GM19395 (cell line): ENCODE measurements at regions not wholly inside any gene's neighbourhood (a gene's known extent, or its start where the extent isn't known, plus 50 kb on each side); places are given as distances from the start of the nearest gene placed in this dataset.

Experiments
- ATAC-seq: cut with Tn5 transposase; IDR thresholded peaks from one replicate; pipeline ENCODE4 v1.9.1; 2021; ENCODE audit warnings: mild to moderate bottlenecking, moderate library complexity; ENCODE audit not compliant: unreplicated experiment

DNA sequence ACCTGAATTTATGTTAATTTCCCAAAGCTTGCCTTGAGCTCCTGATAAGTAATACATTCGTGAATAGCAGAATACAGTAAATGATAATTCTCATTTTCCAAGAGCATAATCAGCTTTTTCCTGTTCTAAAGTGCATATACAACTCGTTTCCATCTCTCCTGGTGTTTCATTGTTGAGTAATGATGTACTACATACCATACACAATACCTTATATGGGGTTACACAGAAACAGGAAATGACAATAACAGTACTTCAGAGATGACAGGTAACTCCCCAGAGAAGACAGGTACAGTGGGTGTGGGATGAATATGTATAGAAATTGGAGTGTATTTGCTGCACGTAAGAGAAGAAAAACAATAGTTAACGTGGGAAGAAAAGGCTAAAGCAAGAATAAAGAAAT is 287.1 kb downstream of the TENT4A start:
- ATAC-seq: no peak

DNA sequence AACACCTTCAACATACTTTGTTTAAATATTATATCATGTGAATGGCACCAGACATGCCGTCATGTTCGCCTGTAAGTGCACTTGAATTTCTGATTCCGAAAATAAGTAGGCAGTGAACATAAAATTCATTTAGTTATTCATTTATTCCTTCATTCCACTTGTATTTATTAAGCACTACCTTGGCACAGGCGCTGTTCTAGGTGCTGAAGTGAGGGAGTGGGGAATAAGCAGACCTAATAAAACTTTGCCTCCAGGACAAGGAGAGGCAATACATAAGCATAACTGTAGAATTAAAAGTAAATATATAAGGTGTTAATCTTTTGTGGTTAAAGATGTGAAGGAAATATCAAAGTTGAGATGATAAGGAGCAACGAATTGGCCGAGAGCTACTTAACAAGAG is 297.4 kb downstream of the TENT4A start:
- no peak for ATAC-seq

DNA sequence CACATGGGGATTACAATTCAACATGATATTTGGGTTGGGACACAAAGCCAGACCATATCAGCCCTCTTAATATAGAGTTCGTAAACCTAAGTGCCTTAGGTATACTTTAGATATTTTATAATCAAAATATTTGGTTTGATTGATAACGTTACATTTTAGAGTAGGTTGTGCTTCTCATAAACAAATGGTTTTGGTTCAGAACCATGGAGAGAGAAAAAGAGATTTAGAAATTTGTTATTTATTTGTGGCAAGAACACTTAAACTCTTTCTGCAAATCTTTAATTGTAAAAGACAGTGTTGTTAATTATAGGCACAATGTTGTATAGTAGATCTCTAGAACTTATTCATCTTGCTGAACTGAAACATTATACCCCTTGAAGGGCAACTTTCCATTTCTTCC is 298.8 kb downstream of the TENT4A start:
- ATAC-seq: no peak

DNA sequence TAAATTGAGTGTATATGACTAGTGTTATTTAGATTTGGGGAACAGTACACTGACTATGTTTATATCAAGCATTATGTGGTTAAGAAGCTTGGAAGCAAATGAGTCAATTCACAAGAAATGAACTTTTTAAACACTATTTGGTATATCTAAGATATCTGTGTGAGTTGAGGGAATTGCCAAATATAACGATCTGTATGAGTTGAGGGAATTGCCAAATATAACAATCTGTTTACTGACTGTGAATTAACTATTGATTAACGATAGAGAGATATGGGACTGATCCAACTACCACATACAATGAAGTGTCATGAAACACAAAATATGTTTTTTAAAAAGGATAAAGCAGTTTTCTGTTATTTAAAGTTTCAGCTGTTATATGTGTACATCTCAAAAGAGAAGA is 301.4 kb downstream of the TENT4A start:
- ATAC-seq: no peak

DNA sequence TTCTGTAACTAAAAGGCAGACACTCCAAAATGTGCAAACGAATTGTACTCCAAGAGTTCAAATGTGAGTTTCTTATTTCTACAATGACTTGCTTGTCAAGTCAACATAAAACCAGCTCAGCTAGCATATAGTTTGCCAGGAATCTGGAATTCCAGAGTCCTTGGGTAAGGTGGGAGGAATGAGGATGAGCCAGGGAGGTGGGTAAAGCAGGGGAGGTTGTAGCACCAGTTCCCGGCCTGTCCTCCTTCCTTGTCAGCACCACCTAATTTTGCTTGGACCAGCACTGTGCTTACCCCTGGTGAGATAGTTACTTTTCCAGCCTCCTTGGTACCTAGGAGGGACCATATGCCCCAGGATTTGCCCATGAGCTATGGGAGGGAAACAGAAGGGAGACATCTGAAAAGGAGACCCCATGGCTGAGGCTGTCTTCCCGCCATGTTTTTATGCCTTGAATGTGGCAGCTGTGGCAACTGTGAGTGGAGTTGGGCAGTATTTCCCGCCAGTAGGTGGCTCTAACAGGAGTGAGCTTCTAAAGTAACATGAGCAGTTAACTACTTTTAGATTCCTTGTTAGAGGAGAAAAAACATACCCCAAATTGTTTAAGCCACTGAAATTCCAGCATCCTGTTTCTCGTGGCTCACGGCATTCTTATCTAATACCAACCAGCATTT is 302.5 kb downstream of the TENT4A start:
- no peak for ATAC-seq

DNA sequence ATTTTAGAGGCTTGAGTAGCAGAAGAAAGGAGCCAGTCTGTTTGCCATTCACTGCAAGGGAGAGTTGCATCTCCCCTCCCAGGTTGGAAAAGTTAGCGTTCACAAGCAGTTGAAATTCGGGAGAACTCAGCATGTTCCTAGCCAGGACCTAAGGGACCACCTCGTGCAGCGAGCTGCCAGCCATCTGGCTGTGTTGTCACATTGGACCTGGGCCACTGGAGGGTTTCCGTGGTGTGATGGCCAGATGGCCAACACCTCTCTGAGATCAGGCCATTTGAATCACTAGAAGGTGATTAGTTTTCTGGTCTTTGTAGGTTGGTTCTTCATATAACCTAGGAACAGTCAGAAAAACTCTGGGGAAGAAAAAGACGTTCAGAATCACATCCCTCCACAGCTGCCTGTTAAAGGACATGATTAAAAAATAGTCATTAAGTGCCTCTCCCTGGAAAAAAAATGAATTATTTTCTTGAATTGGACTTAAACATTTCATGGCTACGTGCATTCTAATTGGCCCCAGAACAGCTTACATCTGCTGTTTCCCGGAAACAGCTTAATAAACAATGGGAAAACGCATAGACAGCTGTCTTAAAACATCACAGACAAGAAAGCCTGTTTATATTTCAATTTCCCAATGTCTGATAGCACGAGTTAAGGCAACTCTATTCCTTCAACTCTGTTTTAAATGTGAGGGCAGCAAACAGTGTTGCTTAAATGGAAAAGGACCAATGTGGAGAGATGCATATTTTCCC is 303.9 kb downstream of the TENT4A start:
- ATAC-seq: no peak

DNA sequence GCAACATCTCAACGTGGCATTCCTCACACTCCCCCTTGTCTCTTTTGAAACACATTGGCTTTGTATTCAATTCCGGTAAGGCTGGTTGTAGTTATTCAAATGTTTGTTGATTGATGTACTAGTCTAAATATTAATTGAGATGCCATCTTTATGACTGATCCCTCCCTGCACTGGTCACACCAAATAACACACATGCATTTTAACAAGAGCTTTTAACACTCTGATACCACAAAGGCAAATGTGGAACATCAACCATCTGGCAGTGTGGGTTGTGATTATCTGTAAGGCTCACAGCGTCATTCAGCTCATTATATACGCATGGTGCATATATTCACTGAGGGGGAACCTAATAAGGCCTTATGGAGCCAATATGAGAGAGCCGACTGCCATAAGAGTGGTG is 305.0 kb downstream of the TENT4A start:
- ATAC-seq: no peak

DNA sequence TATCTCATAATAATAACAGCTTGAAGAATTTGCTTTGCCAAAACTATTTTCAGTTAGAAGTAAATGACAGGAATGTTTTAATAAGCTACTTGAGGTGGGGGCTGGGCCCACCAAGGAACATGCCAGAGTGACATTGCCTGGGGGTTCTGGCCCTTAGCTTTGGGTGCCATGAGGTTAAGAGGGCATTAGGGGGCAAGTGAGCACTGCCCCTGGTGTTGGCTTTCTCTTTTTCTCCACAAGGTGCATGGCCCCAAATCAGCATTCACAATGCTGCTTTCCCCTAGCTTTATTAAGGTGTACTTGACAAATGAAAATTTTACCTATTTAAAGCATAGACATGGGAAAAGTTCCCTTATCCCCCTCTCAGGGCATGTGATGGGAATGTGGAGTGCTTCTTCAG is 305.4 kb downstream of the TENT4A start:
- no peak for ATAC-seq

DNA sequence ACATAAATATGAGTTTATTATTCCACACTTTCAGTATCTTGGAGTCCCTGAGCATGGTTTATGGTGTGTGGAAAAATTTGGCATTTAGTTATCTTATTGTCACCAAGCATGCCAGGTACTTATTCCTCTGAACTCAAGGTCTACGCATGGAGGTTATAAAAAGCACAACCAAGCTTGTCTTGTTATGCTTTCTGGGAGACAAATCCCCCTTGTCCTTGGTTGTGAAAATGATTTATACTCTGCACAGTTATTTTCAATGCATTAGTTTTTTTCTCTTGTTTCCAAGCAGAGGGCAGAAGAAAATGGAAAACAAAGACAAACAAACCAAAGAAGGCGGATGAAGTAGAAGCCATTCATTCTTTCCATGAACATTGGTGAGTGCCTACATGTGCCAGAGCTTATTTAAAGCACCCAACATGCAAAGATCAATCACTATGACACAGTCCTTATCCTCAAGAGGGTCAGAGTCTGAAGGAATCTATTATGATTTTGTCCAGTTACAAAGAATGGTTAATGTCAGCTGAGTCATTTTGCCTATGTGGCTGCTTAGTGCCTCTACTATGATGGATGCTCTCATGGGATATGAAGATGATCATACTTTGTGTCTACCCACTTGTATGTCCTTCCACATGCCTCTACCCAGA is 323.1 kb downstream of the TENT4A start:
- no peak for ATAC-seq

DNA sequence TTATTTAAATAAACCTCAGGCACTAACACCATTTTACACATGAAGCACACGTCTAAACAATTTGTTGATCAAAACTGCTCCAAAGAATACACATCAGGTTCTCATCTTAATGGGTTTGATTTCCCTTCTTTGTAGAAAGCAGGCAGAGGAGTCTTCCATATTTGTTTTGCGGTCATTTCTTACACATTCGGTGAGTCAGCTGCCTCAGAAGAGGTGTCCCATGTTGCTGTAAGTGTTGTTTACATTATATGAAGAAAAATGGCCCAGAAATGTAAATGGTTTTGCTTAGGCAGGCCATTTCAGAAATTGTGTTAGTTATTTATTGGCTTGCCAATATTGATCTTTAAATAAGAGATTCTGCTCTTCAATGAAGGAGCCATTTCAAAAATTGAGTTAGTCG is 325.8 kb downstream of the TENT4A start:
- no peak for ATAC-seq

DNA sequence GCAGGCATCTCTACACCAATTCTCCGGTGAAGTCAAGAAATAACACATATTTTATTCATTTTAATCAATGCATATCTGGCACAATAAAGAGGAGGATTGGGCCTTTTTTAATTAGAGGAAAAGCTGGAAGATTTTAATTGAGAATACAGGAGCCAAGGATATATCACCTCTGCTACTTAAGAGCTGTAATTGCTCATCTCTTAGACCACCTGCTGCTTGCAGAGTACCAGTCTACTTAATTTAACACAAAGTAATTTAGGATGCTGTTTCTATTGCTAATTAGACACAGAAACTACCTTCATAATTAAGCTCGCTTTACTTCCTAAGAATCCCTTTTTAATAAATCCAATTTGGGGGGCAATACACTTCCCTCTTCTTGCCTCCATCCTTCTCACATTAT is 326.9 kb downstream of the TENT4A start:
- ATAC-seq: no peak

DNA sequence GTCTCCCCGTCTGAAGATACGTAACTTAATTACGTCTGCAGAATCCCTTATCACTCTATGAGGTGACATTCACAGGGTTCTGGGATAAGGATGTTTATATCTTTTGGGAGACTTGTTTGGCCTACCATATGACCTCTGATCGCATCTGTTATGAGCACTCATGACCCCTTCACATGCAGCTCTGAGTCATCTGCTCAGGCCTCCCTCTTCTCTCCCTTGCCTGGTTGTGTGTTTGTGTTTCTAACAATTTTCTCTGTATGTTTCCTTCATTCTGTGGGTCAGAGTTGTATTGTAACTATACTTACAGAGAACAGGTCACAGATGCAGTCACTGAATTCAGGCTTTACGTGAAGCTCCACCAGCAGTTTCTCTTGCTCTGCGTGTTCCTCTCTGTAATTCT is 330.6 kb downstream of the TENT4A start:
- ATAC-seq: no peak

DNA sequence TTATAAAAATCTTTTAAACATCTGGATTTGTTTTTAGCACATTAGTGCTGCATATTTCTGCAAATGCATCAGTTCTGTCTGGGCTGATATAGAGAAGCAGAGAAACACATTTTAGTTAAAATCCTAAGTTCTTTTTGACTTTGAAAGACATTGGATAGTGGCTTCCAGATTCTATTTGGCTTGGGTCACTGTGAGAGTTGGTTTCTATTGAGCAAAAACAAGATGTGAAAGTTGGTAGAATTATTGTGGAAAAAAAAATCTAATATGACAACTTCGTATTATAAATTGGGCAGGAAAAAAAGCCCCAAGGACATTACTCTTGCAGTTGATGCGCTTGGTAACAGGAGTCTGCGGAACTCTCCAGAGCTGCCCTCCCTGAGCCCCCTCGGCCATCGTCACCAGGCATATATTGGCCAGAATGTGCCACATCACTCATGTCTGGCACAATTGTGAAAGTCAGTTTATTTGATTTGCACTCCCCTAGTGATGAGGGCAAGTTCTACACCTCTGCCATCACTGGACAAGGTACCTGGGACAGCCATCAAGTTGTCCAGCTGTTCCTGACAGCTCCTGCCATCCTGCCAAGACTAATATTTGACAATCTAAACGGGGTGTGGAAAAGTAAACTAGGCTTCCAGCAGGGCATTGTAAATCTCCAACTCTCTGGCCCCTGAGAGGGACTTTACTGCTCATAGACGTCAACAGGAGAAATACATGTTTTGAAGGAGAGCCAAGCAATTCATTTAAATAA is 334.5 kb downstream of the TENT4A start:
- ATAC-seq: no peak

DNA sequence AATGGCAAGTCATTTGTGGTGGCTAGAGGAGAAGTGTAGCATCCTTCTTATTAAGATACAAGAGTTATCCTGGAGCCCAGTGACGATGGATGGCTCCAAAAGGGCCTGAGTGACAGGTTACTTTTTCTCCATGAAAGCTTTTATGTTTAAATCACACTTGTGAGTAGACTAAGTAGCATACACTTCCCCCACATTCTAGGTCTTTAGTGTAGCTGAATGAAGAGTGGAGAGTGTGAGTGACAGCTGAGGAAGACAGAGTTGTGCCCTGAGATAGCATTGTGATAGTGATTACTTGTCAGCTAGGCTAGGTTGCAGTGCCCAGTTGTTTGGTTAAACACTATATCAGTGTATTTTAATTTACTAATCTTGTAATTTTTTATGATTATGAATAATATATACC is 337.8 kb downstream of the TENT4A start:
- ATAC-seq: no peak

DNA sequence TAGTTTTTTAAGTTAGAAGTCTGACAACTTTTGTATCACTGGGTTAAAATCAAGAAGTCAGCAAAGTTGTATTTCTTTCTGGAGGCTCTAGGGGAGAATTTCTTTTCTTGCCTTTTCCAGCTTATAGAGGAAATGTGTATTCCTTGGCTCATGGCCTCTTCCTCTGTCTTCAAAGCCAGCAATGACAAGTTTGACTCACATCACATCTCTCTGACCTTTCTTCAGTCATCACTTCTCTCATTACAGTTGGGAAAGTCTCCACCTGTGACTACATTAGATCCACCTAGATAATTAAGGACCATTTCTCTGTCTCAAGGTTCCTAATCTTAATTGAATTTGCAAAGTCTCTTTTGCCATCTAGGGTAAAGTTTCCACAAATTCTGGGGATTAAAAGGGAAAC is 339.9 kb downstream of the TENT4A start:
- no peak for ATAC-seq

DNA sequence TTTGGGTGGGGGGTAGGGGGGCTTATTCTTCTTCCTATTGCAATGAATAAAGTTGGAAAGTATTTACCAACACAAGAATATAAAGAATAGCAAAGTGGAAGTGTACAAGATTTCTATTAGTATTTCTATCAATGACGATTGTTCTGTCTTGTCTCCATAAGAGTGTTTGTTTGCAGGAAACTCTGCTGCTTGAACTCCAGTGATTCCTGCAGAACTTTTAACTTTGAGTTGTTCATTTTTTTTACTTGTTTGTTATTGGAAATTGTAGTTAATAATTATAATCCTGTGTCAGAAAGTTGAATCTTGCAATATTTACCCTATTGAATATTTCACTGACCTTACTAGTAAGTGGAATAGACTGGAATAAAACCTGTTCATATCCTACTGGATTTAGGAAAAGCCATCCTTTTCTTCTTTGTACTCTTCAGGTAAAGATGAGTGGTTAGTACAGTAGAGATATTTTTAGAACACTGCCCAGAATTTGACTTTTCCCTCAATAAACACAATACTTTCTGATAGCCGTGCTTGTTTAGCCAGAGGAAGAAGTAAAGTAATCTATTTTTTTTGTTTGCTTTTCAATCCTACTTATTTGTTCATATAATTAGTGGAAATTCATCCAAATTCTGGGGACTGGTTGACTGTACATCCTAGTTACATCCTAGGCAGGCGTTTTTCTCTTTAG is 340.4 kb downstream of the TENT4A start:
- no peak for ATAC-seq

DNA sequence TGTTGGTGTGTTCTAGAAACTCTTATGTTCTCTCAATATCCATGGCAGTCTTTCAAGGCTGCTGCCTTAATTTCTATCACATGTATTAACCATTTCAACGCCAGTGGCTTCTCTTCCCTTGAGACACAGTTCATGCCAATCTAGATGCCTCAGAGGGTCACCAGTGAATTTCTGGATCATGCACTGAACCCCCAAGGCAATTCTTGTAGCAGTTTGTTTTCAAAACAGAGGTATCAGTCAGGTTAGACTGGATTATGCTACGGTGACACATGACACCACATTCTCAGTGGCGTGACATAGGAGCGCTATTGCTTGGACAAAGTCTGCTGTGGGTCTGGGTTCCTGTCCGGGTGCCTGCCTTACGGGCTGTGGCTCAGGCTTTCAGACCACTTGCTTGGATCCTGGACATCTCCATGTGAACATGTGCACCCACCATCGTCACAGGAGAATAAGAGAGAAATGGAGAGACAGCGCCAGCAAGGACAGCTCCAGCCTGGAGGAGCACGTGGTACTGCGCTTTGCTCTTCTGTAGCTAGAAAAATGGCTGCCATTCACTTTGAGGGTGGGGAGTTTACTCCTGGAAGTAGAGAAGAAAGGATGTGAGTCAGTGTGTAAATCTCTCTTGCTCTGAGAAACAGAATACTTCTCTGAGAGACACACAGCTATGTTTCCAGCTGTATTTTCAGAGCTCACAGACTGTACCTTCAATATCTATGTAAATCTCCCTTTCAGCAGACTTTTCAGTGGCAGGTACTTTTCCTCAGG is 329.3 kb upstream of the ADCY2 start:
- ATAC-seq: no peak

DNA sequence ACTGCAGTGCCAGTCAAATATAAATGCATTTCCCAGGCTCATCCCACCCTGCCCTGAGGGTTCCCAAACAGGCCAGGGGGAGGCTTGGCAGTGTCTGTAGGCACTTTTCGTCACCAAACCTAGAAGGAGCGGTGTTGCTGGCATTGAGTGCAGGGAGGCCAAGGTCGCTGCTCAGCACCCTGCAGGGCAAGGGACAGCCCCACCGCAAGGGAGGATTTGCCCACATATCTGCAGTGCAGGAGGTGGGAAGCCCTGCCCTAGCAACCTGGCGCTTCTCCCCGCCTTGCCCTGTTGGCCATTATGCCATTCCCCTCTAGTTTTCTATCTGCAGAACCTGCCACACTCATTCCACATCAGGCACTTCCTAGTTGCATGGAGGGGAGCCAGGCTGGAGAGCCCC is 327.8 kb upstream of the ADCY2 start:
- no peak for ATAC-seq

DNA sequence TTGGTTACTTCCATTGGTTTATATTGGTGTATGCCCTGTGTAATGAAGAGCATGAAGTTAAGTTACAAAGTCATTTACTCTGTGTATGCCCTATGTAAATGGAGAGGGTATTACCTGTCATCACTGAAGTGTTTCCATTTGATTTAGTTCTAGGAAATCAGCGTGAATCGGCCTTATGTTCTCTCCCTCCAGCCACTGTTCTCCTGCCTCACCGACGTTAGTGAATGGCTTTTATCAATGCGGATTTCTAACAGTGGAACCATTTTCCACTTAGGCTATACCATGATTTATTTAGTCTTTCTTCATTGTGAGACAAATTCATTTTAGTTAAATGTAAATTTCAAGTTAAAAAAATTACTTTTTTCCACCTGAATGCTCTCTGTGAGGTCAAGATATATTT is 327.0 kb upstream of the ADCY2 start:
- ATAC-seq: no peak

DNA sequence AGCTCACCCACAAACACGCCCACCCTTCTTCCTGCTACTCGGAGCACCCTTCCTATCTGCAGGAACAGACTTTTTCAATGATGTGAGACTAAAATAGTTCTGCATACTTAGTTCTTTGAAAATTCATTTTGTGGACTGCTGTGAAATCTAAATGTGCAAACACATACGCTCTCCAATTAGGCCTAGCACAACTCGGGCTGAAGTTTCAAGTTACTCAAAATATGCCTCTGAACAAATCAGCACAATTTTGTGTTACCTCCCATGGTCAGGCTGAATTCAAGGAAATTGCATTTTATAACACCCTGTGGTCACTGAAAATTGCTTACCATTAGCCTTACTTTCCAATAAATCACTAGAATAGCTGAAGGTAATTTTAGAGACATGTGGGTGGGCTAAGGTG is 323.8 kb upstream of the ADCY2 start:
- no peak for ATAC-seq
